NB4 (cell line): ENCODE measurements at regions not wholly inside any gene's neighbourhood (a gene's known extent, or its start where the extent isn't known, plus 50 kb on each side); places are given as distances from the start of the nearest gene placed in this dataset.

Experiments
- POLR2A ChIP-seq: IDR thresholded peaks from 2 replicates; pipeline ENCODE4 v1.6.1; 2011; ENCODE audit warnings: mild to moderate bottlenecking; ENCODE audit not compliant: insufficient read length; ENCODE audit errors: extremely low read depth
- TF ChIP-seq, protein P1 (sequence below): IDR thresholded peaks from one replicate; pipeline ENCODE4 v1.5.1; 2012; ENCODE audit warnings: low read depth, low read length

DNA sequence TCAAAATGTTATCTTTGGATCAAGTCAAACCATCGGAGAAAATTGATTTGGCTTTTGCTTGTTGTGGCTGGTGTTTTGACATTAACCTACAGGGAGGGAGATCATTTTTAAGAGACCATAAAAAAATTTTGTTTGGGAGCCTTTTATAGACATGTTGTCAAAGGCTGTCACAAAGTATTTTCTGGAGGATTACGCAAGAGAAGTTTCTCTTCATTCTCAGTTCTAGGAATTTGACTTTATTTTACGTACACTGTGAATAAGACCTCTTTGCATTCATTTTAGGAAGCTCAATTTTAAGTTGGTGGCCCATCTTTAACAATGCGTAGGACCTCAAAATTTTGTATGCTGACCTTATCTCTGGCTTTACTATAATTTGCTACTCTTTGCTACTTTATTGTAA, 50.2 kb upstream of the SLC44A1 start:
- TF ChIP-seq, protein P1, sequence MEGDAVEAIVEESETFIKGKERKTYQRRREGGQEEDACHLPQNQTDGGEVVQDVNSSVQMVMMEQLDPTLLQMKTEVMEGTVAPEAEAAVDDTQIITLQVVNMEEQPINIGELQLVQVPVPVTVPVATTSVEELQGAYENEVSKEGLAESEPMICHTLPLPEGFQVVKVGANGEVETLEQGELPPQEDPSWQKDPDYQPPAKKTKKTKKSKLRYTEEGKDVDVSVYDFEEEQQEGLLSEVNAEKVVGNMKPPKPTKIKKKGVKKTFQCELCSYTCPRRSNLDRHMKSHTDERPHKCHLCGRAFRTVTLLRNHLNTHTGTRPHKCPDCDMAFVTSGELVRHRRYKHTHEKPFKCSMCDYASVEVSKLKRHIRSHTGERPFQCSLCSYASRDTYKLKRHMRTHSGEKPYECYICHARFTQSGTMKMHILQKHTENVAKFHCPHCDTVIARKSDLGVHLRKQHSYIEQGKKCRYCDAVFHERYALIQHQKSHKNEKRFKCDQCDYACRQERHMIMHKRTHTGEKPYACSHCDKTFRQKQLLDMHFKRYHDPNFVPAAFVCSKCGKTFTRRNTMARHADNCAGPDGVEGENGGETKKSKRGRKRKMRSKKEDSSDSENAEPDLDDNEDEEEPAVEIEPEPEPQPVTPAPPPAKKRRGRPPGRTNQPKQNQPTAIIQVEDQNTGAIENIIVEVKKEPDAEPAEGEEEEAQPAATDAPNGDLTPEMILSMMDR: no peak
- no peak for TF ChIP-seq POLR2A
